H1 (cell line): ENCODE measurements at regions not wholly inside any gene's neighbourhood (a gene's known extent, or its start where the extent isn't known, plus 50 kb on each side); places are given as distances from the start of the nearest gene placed in this dataset.

Experiments
- ATF2 ChIP-seq: IDR thresholded peaks from 2 replicates; pipeline ENCODE4 v1.6.1; 2012; ENCODE audit warnings: low read length, inconsistent platforms
- CHD7 ChIP-seq: fragments of 300-600 bp; sonication (generic); IDR thresholded peaks from 2 replicates; pipeline ENCODE4 v1.7.1; 2012; ENCODE audit warnings: low read length, moderate library complexity, mild to moderate bottlenecking, inconsistent platforms; ENCODE audit not compliant: insufficient replicate concordance
- EZH2 ChIP-seq: fragments of 200-600 bp; sonication (generic); IDR thresholded peaks from 2 replicates; pipeline ENCODE4 v1.7.1; 2012; ENCODE audit warnings: low read depth, mild to moderate bottlenecking, moderate library complexity, low read length, inconsistent platforms; ENCODE audit not compliant: severe bottlenecking
- NANOG ChIP-seq: IDR thresholded peaks from 2 replicates; pipeline ENCODE4 v1.6.1; 2011; ENCODE audit warnings: low read length, low read depth, mild to moderate bottlenecking, inconsistent platforms; ENCODE audit not compliant: insufficient read depth, poor library complexity, severe bottlenecking
- POLR2A ChIP-seq, 2 experiments: IDR thresholded peaks; 1 replicate in 1 of 2; 2 replicates in 1 of 2; pipeline ENCODE4 v1.6.1; 2011; ENCODE audit warnings: low read depth in 2 of 2, low read length in 2 of 2, mild to moderate bottlenecking in 2 of 2; ENCODE audit errors: control extremely low read depth in 1 of 2

GRCh38 chr14:30243207-30243606, 315.6 kb upstream of the PRKD1 start (continued):
- TF ChIP-seq ATF2: no peak
- TF ChIP-seq POLR2A (IDR thresholded peaks at IDR 0.05; ENCODE audit: control extremely low read depth in 1 of 2, low read depth in 2 of 2, low read length in 2 of 2): no peak
- TF ChIP-seq NANOG: no peak
- TF ChIP-seq CHD7: no peak
- no peak for TF ChIP-seq EZH2
- TF ChIP-seq, all 59 proteins: peak for 0
